ENCODE measurements at regions not wholly inside any gene's neighbourhood (a gene's known extent, or its start where the extent isn't known, plus 50 kb on each side); places are given as distances from the start of the nearest gene placed in this dataset.
"Not testable (repeated sequence)": the region's sequence is repeated elsewhere in the genome, so short reads cannot be mapped to it uniquely, and the experiment has no call there.

- no peak for DNase-seq (ENCODE audit: low read depth in 4 of 4, low spot score in 2 of 4)
Measured at GRCh38 chr3:152658977-152659720, 175.8 kb upstream of the P2RY1 start.

- no peak for DNase-seq (ENCODE audit: low read depth in 4 of 4, low spot score in 2 of 4)
Measured at GRCh38 chr3:152662157-152662556, 172.8 kb upstream of the P2RY1 start.

- DNase-seq (ENCODE audit: low read depth in 4 of 4, low spot score in 2 of 4), result no peak
Measured at GRCh38 chr3:152664766-152665165, 170.2 kb upstream of the P2RY1 start.

GRCh38 chr3:152667267-152667666 lies 167.7 kb upstream of the P2RY1 start:
- no peak for DNase-seq (ENCODE audit: low read depth in 4 of 4, low spot score in 2 of 4)

- no peak for DNase-seq (ENCODE audit: low read depth in 4 of 4, low spot score in 2 of 4)
Measured at GRCh38 chr3:152669560-152669959, 165.4 kb upstream of the P2RY1 start.

GRCh38 chr3:152671446-152672319 lies 163.2 kb upstream of the P2RY1 start:
- DNase-seq (ENCODE audit: low read depth in 4 of 4, low spot score in 2 of 4), result no peak

GRCh38 chr3:152672320-152672649 lies 162.6 kb upstream of the P2RY1 start:
- peak in 1 of 4 donors; percentile 7 for DNase-seq (ENCODE audit: low read depth in 4 of 4, low spot score in 2 of 4)

- no peak for DNase-seq (ENCODE audit: low read depth in 4 of 4, low spot score in 2 of 4)
Measured at GRCh38 chr3:152676810-152677379, 158.0 kb upstream of the P2RY1 start.

- DNase-seq (ENCODE audit: low read depth in 4 of 4, low spot score in 2 of 4), result no peak
Measured at GRCh38 chr3:152677491-152677890, 157.4 kb upstream of the P2RY1 start.

- DNase-seq (ENCODE audit: low read depth in 4 of 4, low spot score in 2 of 4), result no peak
Measured at GRCh38 chr3:152682477-152682876, 152.5 kb upstream of the P2RY1 start.

GRCh38 chr3:152683521-152683999 lies 151.4 kb upstream of the P2RY1 start:
- DNase-seq (ENCODE audit: low read depth in 4 of 4, low spot score in 2 of 4), result no peak

GRCh38 chr3:152684279-152684678 lies 150.7 kb upstream of the P2RY1 start:
- DNase-seq (ENCODE audit: low read depth in 4 of 4, low spot score in 2 of 4), result no peak

- no peak for DNase-seq (ENCODE audit: low read depth in 4 of 4, low spot score in 2 of 4)
Measured at GRCh38 chr3:152688313-152688712, 146.6 kb upstream of the P2RY1 start.

- not testable (repeated sequence) for DNase-seq (ENCODE audit: low read depth in 4 of 4, low spot score in 2 of 4)
Measured at GRCh38 chr3:152692326-152692725, 142.6 kb upstream of the P2RY1 start.

GRCh38 chr3:152693521-152694250 lies 141.2 kb upstream of the P2RY1 start:
- DNase-seq (ENCODE audit: low read depth in 4 of 4, low spot score in 2 of 4), result not testable (repeated sequence)

- no peak for DNase-seq (ENCODE audit: low read depth in 4 of 4, low spot score in 2 of 4)
Measured at GRCh38 chr3:152695840-152696239, 139.1 kb upstream of the P2RY1 start.

GRCh38 chr3:152696962-152697361 lies 138.0 kb upstream of the P2RY1 start:
- DNase-seq (ENCODE audit: low read depth in 4 of 4, low spot score in 2 of 4), result no peak

GRCh38 chr3:152703245-152703890 lies 131.6 kb upstream of the P2RY1 start:
- no peak for DNase-seq (ENCODE audit: low read depth in 4 of 4, low spot score in 2 of 4)

GRCh38 chr3:152706991-152707713 lies 127.8 kb upstream of the P2RY1 start:
- DNase-seq (ENCODE audit: low read depth in 4 of 4, low spot score in 2 of 4), result no peak

- no peak for DNase-seq (ENCODE audit: low read depth in 4 of 4, low spot score in 2 of 4)
Measured at GRCh38 chr3:152709659-152710058, 125.3 kb upstream of the P2RY1 start.

Measured in left renal cortex interstitium (tissue), 4 donors.